Activated B cell treated with CpG ODN at 0.5 μM for 24 hours (primary cell): ENCODE measurements at regions not wholly inside any gene's neighbourhood (a gene's known extent, or its start where the extent isn't known, plus 50 kb on each side); places are given as distances from the start of the nearest gene placed in this dataset.

Experiments used
- ATAC-seq: fragments of 200-7000 bp; cut with Tn5 transposase; one replicate; pipeline ENCODE4 v1.10.0; 2021; ENCODE audit warnings: low read depth, mild to moderate bottlenecking, moderate library complexity
- CTCF ChIA-PET: fragments of 350-600 bp; sonication (Branson Sonifier 250); formaldehyde crosslinking; loops from one replicate; lab custom pipeline; 2021; ENCODE audit warnings: antibody characterized with exemption; lab: Charles Lee
- POLR2A ChIA-PET: fragments of 350-600 bp; sonication (Branson Sonifier 250); formaldehyde crosslinking; loops from one replicate; lab custom pipeline; 2021; ENCODE audit warnings: antibody characterized with exemption; lab: Charles Lee
- DNase-seq: peaks from one replicate; pipeline ENCODE4 v3.0.0; 2022
- H3K27ac Mint-ChIP-seq: one replicate; pipeline ENCODE4 v1.8.0; 2020; ENCODE audit warnings: mixed read lengths
- H3K27me3 Mint-ChIP-seq: one replicate; pipeline ENCODE4 v1.8.0; 2021; ENCODE audit warnings: mixed read lengths
- H3K36me3 Mint-ChIP-seq: one replicate; pipeline ENCODE4 v1.8.0; 2021; ENCODE audit warnings: low read depth, mixed read lengths
- H3K4me1 Mint-ChIP-seq: one replicate; pipeline ENCODE4 v1.8.0; 2021; ENCODE audit warnings: mixed read lengths
- H3K4me3 Mint-ChIP-seq: one replicate; pipeline ENCODE4 v1.8.0; 2020; ENCODE audit warnings: mild to moderate bottlenecking, mixed read lengths
- H3K9me3 Mint-ChIP-seq: one replicate; pipeline ENCODE4 v1.8.0; 2020; ENCODE audit warnings: mixed read lengths
- intact Hi-C: fragments of 100-400 bp; cut with micrococcal nuclease; formaldehyde crosslinking; loops from one replicate; pipeline ENCODE4 v1.15.1; 2024
- TF ChIP-seq, protein P1 (sequence below): fragments of 200-600 bp; IDR thresholded peaks from one replicate; pipeline ENCODE4 v1.8.0; 2022; ENCODE audit warnings: antibody characterized with exemption, mild to moderate bottlenecking

DNA sequence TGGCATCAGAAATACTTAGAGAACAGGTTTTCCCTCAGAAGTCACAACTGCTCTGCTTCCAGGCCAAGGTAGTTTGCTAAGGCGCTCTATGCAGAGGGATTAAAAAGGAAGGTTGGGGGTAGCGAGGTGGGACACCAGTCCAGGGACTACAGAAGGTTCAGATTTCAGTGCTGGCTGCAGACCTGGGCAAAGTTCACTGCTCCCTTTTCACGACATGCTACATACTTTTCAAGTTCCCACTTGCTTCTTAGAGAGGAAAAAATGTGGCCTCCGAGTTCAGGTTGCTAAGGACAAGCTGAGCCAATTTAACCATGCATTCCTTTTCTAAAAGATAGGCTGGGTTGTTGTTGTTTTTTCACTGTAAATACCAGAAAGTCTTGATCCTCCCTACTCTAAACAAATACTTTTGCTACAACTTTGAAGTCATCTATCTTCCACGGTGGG lies 158.6 kb upstream of the NR2F2 start:
- ATAC-seq = no peak
- DNase-seq = no peak
- Mint-ChIP-seq H3K36me3 (no peaks in the 10 kb centered on the region), H3K27ac (no peak overlapping the region), H3K27me3 (no peaks in the 10 kb centered on the region), H3K9me3 (no peaks in the 10 kb centered on the region), H3K4me1 (no peaks in the 10 kb centered on the region), H3K4me3 (no peak overlapping the region)
- ChIA-PET CTCF (no interaction called here), POLR2A (no interaction called here)
- intact Hi-C loops = no loop called here
- TF ChIP-seq, protein P1, sequence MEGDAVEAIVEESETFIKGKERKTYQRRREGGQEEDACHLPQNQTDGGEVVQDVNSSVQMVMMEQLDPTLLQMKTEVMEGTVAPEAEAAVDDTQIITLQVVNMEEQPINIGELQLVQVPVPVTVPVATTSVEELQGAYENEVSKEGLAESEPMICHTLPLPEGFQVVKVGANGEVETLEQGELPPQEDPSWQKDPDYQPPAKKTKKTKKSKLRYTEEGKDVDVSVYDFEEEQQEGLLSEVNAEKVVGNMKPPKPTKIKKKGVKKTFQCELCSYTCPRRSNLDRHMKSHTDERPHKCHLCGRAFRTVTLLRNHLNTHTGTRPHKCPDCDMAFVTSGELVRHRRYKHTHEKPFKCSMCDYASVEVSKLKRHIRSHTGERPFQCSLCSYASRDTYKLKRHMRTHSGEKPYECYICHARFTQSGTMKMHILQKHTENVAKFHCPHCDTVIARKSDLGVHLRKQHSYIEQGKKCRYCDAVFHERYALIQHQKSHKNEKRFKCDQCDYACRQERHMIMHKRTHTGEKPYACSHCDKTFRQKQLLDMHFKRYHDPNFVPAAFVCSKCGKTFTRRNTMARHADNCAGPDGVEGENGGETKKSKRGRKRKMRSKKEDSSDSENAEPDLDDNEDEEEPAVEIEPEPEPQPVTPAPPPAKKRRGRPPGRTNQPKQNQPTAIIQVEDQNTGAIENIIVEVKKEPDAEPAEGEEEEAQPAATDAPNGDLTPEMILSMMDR = no peak

DNA sequence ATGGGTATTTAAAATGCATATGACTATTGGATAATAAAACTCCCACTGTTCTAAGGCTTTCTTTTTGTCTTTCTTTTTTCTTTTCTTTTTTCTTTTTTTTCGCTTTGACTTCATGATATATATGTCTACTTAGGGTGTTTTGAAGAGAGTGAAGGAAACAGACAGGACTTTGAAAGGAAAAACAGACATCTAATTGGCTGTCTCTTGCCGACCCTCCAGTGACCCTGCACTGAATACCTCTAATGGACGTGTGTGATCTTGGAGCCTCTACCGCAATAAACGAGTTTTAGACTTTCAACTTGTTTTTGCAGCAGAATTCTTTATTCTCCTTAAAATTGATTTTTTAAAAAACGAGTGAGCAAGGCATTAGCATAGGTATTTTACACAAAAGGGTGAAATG lies 158.1 kb upstream of the NR2F2 start:
- no peak overlapping the region for H3K4me3 Mint-ChIP-seq
- no peaks in the 10 kb centered on the region for H3K4me1 Mint-ChIP-seq
- intact Hi-C loops = no loop called here
- TF ChIP-seq, protein P1 = no peak
- no peak overlapping the region for H3K27ac Mint-ChIP-seq
- CTCF ChIA-PET = no interaction called here
- POLR2A ChIA-PET = no interaction called here
- DNase-seq = no peak
- no peaks in the 10 kb centered on the region for H3K36me3 Mint-ChIP-seq
- H3K27me3 Mint-ChIP-seq = no peaks in the 10 kb centered on the region
- no peak for ATAC-seq
- no peaks in the 10 kb centered on the region for H3K9me3 Mint-ChIP-seq

DNA sequence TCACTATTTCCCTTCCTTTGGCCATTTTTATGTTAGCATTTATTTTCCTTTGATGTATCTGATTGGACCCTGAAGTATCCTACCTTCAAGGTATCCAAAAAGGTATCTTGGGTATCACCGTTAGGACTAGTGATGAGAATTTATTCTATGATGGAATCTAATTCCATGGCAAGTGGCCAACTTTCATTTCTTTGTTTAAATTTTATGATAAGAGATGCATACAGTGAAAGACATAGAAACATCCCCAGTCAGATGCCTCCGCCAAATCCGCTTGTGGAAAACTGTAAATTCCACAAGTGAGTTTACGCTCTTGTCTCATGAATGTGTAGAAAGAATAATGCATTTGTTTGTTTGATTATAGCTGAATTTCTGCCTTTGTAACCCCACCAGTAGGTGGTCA lies 153.7 kb upstream of the NR2F2 start:
- intact Hi-C loops = no loop called here
- CTCF ChIA-PET = no interaction called here

DNA sequence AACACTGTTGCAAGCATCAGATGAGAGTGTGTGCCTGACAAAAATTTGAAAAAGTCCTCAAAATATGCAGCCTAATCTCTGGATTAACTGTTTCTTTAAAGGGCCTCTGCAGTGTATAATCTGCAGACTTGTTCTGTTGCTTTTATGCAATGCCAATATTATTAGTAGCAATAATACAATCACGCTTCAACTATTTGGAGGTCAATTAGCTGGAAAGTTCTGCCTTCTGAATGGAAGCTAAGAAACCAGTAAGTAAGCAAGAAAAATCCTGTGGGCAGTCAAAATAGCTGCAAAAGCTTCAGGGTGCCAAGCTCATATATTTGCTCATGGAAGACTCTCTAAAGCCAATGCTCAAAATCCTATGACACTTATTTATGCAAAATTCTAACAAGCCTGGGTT lies 153.2 kb upstream of the NR2F2 start:
- Mint-ChIP-seq H3K27ac (no peak overlapping the region), H3K36me3 (no peaks in the 10 kb centered on the region), H3K4me1 (no peaks in the 10 kb centered on the region), H3K9me3 (no peaks in the 10 kb centered on the region), H3K4me3 (no peak overlapping the region), H3K27me3 (no peaks in the 10 kb centered on the region)
- ChIA-PET CTCF (no interaction called here), POLR2A (no interaction called here)
- ATAC-seq (no peak), DNase-seq (no peak)
- TF ChIP-seq, protein P1 = no peak
- intact Hi-C loops = no loop called here

More for the DNA sequence above, 153.7 kb upstream of the NR2F2 start:
- no peaks in the 10 kb centered on the region for H3K36me3 Mint-ChIP-seq
- DNase-seq (no peak), ATAC-seq (no peak)
- H3K4me3 Mint-ChIP-seq = no peak overlapping the region
- H3K9me3 Mint-ChIP-seq = no peaks in the 10 kb centered on the region
- no peak overlapping the region for H3K27ac Mint-ChIP-seq
- H3K27me3 Mint-ChIP-seq = no peaks in the 10 kb centered on the region
- no peaks in the 10 kb centered on the region for H3K4me1 Mint-ChIP-seq
- TF ChIP-seq, protein P1 = no peak
- POLR2A ChIA-PET = no interaction called here

DNA sequence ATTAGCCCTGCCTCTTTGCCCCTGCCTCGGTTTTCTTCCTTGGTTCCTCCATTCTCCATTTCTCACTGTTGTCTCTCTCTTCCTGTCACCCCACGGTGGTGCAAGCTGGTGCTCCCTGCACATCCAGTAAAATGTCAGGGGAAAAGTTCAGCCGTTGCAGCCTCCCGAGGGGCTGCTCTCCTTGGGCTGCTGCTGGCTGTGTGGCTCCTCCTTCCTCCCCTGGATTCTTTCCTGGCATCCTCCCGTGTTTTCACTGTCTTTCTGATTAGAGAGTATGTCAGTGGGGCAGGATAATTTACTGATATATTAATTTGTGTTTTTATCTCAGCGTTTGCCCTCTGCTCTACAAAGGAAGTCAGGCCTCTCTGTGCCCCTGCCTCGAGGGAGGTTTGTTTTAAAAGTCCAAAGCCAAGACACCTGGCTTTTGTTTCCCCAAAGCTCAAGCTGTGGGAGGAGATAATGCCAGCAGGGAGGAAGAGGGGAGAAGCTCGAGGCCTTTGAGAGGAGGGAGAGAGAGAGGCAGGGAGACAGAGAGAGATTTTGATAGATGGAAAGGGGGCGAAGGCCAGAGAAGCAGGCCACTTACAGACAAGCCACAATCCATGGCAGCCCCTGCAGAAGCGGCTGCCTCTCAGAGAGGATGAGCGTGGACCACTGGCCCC lies 150.3 kb upstream of the NR2F2 start:
- CTCF ChIA-PET = no interaction called here
- no peaks in the 10 kb centered on the region for H3K36me3 Mint-ChIP-seq
- TF ChIP-seq, protein P1 = no peak
- no peak for DNase-seq
- ATAC-seq = no peak
- intact Hi-C loops = no loop called here
- no peak overlapping the region for H3K27ac Mint-ChIP-seq
- H3K27me3 Mint-ChIP-seq = no peaks in the 10 kb centered on the region
- no peaks in the 10 kb centered on the region for H3K4me1 Mint-ChIP-seq
- H3K4me3 Mint-ChIP-seq = no peak overlapping the region
- POLR2A ChIA-PET = no interaction called here
- no peaks in the 10 kb centered on the region for H3K9me3 Mint-ChIP-seq
